Parathyroid adenoma (tissue), 2 donors: ENCODE measurements at regions not wholly inside any gene's neighbourhood (a gene's known extent, or its start where the extent isn't known, plus 50 kb on each side); places are given as distances from the start of the nearest gene placed in this dataset.

ENCODE experiments used
- H2AFZ ChIP-seq: fragments of 300-600 bp; sonication (generic); one replicate; pipeline ENCODE4 v1.7.0; 2017; ENCODE audit warnings: antibody characterized with exemption, mild to moderate bottlenecking
- H3K27ac ChIP-seq: fragments of 300-600 bp; sonication (generic); one replicate; pipeline ENCODE4 v1.7.0; 2017
- H3K27me3 ChIP-seq: fragments of 300-600 bp; sonication (generic); one replicate; pipeline ENCODE4 v1.7.0; 2017; ENCODE audit warnings: low read length; ENCODE audit not compliant: control insufficient read depth, insufficient read depth
- H3K36me3 ChIP-seq: fragments of 300-600 bp; sonication (generic); one replicate; pipeline ENCODE4 v1.7.0; 2017; ENCODE audit warnings: low read length; ENCODE audit not compliant: control insufficient read depth, insufficient read depth
- H3K4me1 ChIP-seq: fragments of 300-600 bp; sonication (generic); one replicate; pipeline ENCODE4 v1.7.0; 2017; ENCODE audit warnings: control low read depth
- H3K4me2 ChIP-seq: fragments of 300-600 bp; sonication (generic); one replicate; pipeline ENCODE4 v1.7.0; 2017; ENCODE audit warnings: low read length
- H3K4me3 ChIP-seq: fragments of 300-600 bp; sonication (generic); one replicate; pipeline ENCODE4 v1.7.0; 2017; ENCODE audit warnings: low read depth, low read length
- H3K79me2 ChIP-seq: fragments of 300-600 bp; sonication (generic); one replicate; pipeline ENCODE4 v1.7.0; 2017; ENCODE audit warnings: control low read depth
- H3K9ac ChIP-seq: fragments of 300-600 bp; sonication (generic); one replicate; pipeline ENCODE4 v1.7.0; 2017; ENCODE audit warnings: mild to moderate bottlenecking
- H3K9me3 ChIP-seq: fragments of 300-600 bp; sonication (generic); one replicate; pipeline ENCODE4 v1.7.0; 2017; ENCODE audit warnings: low read length; ENCODE audit not compliant: control insufficient read depth
- TF ChIP-seq, protein P1 (sequence below): fragments of 300-600 bp; sonication (generic); IDR thresholded peaks from one replicate; pipeline ENCODE4 v1.7.0; 2017; ENCODE audit warnings: antibody characterized with exemption, mild to moderate bottlenecking
- donor health status: primary hyperparathyroidism.

DNA sequence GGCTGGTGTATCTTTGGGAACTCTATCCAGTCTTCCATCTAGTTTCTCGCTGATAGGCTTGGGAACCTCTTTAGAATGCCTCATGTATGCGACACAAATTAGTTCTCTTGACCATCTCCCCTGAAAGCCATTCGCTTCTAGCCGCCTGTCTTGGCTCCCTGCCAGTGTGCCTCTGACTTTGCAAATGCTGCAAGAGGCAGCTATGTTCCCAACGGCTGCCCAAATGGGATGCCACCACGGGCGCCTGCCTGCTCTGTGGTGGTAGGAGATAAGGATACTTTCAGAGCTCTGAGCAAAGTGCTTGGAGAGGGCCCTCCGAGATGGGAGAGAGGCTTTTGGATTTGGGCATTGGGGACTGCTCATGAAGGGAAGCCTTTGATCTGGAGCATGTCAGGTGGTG, 77.7 kb upstream of the IGFBP5 start:
- Histone ChIP-seq H3K36me3 (no peaks in the 10 kb centered on the region), H3K27me3 (no peaks in the 10 kb centered on the region), H3K9ac (no peak overlapping the region), H3K4me1 (no peaks in the 10 kb centered on the region), H3K79me2 (no peaks in the 10 kb centered on the region), H3K27ac (no peak overlapping the region), H2AFZ (no peak overlapping the region), H3K4me3 (no peak overlapping the region), H3K4me2 (no peak overlapping the region), H3K9me3 (no peaks in the 10 kb centered on the region)
- TF ChIP-seq, protein P1, sequence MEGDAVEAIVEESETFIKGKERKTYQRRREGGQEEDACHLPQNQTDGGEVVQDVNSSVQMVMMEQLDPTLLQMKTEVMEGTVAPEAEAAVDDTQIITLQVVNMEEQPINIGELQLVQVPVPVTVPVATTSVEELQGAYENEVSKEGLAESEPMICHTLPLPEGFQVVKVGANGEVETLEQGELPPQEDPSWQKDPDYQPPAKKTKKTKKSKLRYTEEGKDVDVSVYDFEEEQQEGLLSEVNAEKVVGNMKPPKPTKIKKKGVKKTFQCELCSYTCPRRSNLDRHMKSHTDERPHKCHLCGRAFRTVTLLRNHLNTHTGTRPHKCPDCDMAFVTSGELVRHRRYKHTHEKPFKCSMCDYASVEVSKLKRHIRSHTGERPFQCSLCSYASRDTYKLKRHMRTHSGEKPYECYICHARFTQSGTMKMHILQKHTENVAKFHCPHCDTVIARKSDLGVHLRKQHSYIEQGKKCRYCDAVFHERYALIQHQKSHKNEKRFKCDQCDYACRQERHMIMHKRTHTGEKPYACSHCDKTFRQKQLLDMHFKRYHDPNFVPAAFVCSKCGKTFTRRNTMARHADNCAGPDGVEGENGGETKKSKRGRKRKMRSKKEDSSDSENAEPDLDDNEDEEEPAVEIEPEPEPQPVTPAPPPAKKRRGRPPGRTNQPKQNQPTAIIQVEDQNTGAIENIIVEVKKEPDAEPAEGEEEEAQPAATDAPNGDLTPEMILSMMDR = no peak

DNA sequence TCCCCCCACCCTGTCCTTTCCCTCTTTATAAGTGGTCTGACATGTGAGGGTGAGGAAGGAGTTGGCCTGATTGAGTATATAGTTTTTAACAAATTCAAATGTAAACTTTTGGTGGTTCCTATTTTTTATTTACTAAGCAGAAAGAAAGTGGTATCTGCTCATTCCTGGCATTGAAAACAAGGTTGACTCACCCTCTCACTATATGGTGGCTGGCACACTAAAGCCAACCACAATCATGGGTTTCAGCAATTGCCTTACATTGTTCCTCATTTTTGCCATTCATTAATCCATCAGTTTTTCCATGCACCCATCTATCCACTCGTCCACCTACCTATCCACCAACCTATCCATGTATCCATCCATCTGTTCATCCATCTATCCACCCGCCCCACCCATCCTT, 75.4 kb upstream of the IGFBP5 start:
- Histone ChIP-seq H3K4me3 (no peak overlapping the region), H3K27ac (no peak overlapping the region), H3K9ac (no peak overlapping the region), H3K27me3 (no peaks in the 10 kb centered on the region), H2AFZ (no peak overlapping the region), H3K9me3 (no peaks in the 10 kb centered on the region), H3K36me3 (no peaks in the 10 kb centered on the region), H3K4me2 (no peak overlapping the region), H3K79me2 (no peaks in the 10 kb centered on the region), H3K4me1 (no peaks in the 10 kb centered on the region)
- TF ChIP-seq, protein P1 = no peak

DNA sequence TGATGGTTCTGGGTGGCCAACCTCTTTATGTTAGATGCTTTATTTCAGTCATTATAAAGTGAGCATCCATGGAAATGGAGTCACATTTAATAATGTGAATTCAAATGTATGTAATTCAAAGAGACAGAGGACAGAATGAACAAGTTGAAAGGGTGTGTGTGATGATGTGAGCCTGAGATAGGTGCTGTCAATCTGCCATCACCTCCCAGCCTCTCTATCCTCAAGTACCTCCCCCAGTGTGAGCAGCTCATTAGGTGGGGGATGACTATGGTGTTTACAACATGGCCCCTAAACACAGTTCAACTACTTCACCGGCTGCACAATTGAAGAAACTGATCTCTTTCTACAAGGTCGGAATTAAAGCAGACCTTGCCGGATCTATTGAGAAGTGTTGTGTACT, 74.7 kb upstream of the IGFBP5 start:
- Histone ChIP-seq H3K36me3 (no peaks in the 10 kb centered on the region), H3K4me1 (no peaks in the 10 kb centered on the region), H2AFZ (no peak overlapping the region), H3K9me3 (no peaks in the 10 kb centered on the region), H3K27me3 (no peaks in the 10 kb centered on the region), H3K79me2 (no peaks in the 10 kb centered on the region), H3K9ac (no peak overlapping the region), H3K4me3 (no peak overlapping the region), H3K27ac (no peak overlapping the region), H3K4me2 (no peak overlapping the region)
- TF ChIP-seq, protein P1 = no peak

DNA sequence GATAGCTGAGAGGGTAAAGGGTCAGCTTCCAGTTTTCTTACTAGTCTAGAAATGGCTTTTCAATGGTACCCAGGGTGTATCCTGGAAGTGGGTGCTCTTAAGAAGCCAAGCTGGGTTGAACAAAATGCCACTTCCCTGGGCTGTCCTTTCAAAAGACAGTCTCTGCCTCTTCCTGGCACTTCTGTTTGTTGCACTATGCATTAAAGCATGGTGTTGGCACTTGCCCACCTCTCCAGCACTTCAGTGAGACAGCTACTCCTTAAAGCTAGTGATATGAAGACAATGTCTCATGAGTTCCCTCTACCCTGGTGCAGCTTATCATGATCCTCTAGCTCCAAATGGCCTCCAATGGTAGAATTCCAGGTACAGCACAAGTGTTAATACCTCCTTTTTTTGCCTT, 74.3 kb upstream of the IGFBP5 start:
- no peak overlapping the region for H3K27ac ChIP-seq
- H3K27me3 ChIP-seq = no peaks in the 10 kb centered on the region
- H3K4me2 ChIP-seq = no peak overlapping the region
- no peaks in the 10 kb centered on the region for H3K79me2 ChIP-seq
- H3K9ac ChIP-seq = no peak overlapping the region
- no peaks in the 10 kb centered on the region for H3K9me3 ChIP-seq
- H3K4me3 ChIP-seq = no peak overlapping the region
- TF ChIP-seq, protein P1 = no peak
- no peaks in the 10 kb centered on the region for H3K4me1 ChIP-seq
- no peaks in the 10 kb centered on the region for H3K36me3 ChIP-seq
- H2AFZ ChIP-seq = no peak overlapping the region

DNA sequence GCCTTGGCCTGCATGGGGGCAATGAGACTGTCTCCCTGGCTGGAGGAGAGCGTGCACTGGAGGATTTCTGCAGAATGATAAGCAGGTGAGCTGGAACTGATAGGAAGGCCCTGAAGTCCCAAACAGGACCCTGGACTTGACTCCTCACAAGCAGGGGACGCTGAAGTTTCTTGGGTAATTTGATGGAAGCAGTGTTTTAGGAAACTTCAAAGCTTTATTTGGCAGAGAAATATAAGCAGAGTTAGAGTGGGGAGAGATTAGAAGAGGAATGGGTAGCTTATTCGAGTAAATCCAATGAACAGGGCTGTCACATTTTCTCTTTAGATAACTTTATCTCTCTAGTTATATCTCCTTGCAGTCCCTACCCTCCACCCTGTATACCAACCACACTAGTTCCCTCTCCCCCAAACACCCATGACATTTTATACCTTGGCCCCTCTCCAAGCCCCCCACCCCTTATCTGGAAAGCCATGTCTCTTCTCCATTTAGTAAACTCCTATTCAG, 73.6 kb upstream of the IGFBP5 start:
- Histone ChIP-seq H3K36me3 (no peaks in the 10 kb centered on the region), H3K9me3 (no peaks in the 10 kb centered on the region), H3K4me1 (peaks cover under 1% of the 10 kb centered on the region), H3K4me2 (no peak overlapping the region), H2AFZ (no peak overlapping the region), H3K9ac (no peak overlapping the region), H3K27ac (no peak overlapping the region), H3K79me2 (no peaks in the 10 kb centered on the region), H3K4me3 (no peak overlapping the region), H3K27me3 (no peaks in the 10 kb centered on the region)
- TF ChIP-seq, protein P1 = no peak
